Heart left ventricle (tissue), 13 donors: ENCODE measurements at regions not wholly inside any gene's neighbourhood (a gene's known extent, or its start where the extent isn't known, plus 50 kb on each side); places are given as distances from the start of the nearest gene placed in this dataset.
"Not testable (repeated sequence)": the region's sequence is repeated elsewhere in the genome, so short reads cannot be mapped to it uniquely, and the experiment has no call there.

Source experiments
- POLR2A ChIP-seq, 2 donors: fragments of 450-650 bp; IDR thresholded peaks; one replicate each; pipeline ENCODE4 v1.6.1; 2017; ENCODE audit warnings: antibody characterized with exemption in 2 of 2, mild to moderate bottlenecking in 2 of 2, moderate library complexity in 2 of 2
- TF ChIP-seq, protein P1 (sequence below), 12 donors: fragments of 200-600 bp; sonication (generic) in 4 of 12; IDR thresholded peaks; one replicate each; pipeline versions ENCODE4 v1.5.0 to v1.8.0; 2018 to 2022; ENCODE audit warnings: antibody characterized with exemption in 12 of 12, mild to moderate bottlenecking in 5 of 12
- donor health status: ischemic (EF 13 %, LVEDD 7.1; RV severe dilation, severe dysfunction).
- donor health status: DM: no; HTN: yes; CAD: no.
- donor health status: DM: no; HTN: no; CAD: no.
- donor health status: ischemic (EF 25% LVEDD 6.9; RV normal size, moderate dysfunction).
- donor health status: ischemic (EF 25% LVEDD 5.7; RV mildly dilated, moderate dysfunction).
- donor health status: ischemic (EF 35%, LVEDD 5.7; RV mildly dilated, moderate dysfunction).
- donor health status: nonischemic (EF 11% LVEDD 7.7; RV severe dilation, severe dysfunction).
- donor health status: DM: yes; HTN: yes; CAD: no.
- donor health status: PGD.
- donor health status: ischemic (EF 29% LVEDD 5.4; RV normal size, mild dysfunction).
- donor health status: nonischemic (EF 23%, LVEDD 6.1; RV moderate dilation, normal function).

GRCh38 chr2:111512378-111512777 is 371.6 kb downstream of the ANAPC1 start:
- TF ChIP-seq POLR2A (IDR thresholded peaks at IDR 0.05) = not testable (repeated sequence)
- TF ChIP-seq, protein P1, sequence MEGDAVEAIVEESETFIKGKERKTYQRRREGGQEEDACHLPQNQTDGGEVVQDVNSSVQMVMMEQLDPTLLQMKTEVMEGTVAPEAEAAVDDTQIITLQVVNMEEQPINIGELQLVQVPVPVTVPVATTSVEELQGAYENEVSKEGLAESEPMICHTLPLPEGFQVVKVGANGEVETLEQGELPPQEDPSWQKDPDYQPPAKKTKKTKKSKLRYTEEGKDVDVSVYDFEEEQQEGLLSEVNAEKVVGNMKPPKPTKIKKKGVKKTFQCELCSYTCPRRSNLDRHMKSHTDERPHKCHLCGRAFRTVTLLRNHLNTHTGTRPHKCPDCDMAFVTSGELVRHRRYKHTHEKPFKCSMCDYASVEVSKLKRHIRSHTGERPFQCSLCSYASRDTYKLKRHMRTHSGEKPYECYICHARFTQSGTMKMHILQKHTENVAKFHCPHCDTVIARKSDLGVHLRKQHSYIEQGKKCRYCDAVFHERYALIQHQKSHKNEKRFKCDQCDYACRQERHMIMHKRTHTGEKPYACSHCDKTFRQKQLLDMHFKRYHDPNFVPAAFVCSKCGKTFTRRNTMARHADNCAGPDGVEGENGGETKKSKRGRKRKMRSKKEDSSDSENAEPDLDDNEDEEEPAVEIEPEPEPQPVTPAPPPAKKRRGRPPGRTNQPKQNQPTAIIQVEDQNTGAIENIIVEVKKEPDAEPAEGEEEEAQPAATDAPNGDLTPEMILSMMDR (IDR thresholded peaks at IDR 0.05) = not testable (repeated sequence)
